ENCODE measurements at regions not wholly inside any gene's neighbourhood (a gene's known extent, or its start where the extent isn't known, plus 50 kb on each side); places are given as distances from the start of the nearest gene placed in this dataset.

DNA sequence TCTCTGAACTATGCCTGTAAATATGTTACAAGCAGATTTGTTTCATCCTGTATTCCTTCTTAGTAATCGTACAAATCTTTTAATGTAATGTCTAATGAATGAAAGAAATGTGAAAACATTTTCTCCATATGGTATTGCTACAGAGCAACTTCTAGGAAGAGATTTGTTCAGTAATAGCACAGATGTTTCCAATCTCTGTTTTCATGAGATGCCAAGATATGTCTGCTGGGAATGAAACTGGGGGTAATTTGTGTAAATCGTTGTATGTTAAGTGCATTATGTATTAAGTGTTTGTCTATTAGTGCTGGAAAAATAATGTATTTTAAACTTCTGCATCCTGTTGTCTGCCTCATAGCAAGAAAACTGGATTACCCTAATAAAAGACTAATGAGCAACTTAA is 722.2 kb upstream of the EYS start:
- TF ChIP-seq POLR2A (IDR thresholded peaks at IDR 0.05): no peak
- TF ChIP-seq, protein P1, sequence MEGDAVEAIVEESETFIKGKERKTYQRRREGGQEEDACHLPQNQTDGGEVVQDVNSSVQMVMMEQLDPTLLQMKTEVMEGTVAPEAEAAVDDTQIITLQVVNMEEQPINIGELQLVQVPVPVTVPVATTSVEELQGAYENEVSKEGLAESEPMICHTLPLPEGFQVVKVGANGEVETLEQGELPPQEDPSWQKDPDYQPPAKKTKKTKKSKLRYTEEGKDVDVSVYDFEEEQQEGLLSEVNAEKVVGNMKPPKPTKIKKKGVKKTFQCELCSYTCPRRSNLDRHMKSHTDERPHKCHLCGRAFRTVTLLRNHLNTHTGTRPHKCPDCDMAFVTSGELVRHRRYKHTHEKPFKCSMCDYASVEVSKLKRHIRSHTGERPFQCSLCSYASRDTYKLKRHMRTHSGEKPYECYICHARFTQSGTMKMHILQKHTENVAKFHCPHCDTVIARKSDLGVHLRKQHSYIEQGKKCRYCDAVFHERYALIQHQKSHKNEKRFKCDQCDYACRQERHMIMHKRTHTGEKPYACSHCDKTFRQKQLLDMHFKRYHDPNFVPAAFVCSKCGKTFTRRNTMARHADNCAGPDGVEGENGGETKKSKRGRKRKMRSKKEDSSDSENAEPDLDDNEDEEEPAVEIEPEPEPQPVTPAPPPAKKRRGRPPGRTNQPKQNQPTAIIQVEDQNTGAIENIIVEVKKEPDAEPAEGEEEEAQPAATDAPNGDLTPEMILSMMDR (IDR thresholded peaks at IDR 0.05): no peak
